ENCODE measurements at regions not wholly inside any gene's neighbourhood (a gene's known extent, or its start where the extent isn't known, plus 50 kb on each side); places are given as distances from the start of the nearest gene placed in this dataset.

DNA sequence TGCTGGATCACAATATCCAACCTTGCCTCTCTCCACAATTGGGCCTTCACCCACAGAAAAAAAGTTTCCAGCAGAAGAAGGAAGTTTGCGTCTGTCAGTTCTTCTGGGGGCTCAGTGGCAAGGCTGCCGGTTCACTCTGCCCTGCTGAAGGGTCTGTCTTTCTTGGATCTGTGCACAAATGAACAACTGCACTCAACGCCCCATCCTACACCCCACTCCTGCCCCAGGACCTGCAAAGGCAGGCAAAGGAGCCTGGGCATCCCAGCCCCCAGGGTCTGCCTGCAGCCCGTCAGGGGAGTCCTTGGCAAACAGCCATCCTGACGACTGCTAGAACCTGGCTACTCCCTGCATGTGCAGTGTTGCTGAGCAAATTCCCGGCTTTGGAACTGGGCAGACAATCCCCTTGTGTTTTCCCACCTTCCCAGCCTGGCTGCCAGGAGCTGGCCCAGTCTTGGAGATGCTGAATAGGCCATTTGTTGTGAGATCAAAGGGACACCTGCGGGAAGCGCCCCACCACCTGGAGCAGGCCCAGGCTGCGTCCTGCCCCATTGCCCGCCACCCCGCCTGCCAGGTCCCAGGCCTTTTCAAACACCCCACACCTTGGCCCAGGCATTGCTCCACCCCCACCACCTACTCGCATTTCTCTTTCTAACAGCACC is 311.9 kb downstream of the BCL11B start:
- no peak for DNase-seq (ENCODE audit: low read depth in 2 of 3, low spot score in 2 of 3)

DNA sequence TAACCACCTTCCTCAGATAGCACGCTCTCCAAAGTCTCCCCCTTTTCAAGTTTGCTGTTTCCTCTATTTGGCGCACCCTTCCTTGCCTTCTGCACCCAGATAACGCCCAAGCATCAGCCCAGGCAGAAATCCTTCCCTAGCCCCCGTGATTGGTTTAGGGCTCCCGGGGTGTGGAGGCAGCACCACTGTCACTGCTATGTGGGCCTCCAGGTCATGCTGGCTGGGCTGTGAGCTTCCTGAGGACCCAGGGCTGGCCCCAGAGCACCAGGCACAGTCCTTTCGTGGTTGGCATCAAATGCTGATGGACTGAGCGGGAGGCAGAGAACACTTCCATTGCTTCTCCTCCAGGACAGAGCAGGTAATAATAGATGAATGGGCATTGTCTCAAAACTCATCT is 311.4 kb downstream of the BCL11B start:
- no peak for DNase-seq (ENCODE audit: low read depth in 2 of 3, low spot score in 2 of 3)

DNA sequence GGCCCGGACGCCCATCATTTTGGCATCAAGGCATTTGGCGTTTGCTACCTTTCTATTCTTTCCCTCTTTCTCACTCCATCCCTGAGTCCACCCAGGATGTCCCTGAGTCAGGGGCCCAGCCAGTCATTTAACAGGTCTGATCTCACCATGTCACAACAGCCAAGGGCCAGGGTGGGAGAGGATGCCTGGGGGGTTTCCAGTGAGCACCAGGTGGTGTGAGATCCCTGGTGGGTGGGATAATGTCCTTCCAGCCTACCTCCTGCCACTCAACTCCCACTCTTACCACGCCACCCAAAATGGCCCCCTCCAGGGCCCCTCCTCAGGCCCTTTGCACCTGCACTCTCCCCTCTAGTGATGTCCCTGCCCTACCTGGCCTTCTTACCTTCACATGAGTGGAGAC is 310.8 kb downstream of the BCL11B start:
- DNase-seq (ENCODE audit: low read depth in 2 of 3, low spot score in 2 of 3), result no peak

DNA sequence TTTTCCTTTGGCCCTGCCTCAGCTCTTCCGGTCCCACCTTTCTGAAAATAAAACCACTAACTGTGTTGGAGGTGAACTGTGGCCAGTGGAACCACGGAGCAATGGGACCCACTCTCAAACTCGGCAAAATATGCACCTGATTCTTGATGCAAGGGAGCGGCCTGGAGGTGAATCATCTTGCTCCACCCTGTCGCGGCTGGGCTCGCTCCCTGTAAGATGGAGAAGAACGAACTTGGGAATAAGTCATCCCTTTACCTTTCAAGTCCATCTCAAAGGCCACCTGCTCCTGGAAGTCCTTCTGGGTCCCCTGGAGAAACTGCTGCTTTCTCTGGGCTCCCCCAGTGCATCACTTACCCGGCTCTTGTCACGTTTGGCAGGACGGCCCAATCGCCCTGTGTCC is 309.9 kb downstream of the BCL11B start:
- no peak for DNase-seq (ENCODE audit: low read depth in 2 of 3, low spot score in 2 of 3)

DNA sequence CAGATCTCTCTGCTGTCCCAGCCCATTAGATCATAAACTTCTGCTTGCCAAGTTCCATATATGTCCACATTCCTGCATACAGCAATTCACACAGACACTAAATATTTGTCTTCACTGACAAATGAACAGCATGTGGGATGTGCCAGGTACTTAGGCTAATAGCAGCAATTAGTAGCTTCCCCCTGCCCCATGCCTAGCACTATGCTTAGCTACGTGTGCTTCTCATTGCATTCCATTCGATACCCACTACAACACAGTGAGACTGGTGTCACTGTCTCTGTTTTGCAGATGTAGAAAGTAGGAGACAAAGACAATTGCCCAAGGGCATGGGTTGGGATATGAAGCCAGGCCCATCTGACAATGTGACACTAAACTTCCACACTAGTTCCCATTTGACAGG is 308.4 kb downstream of the BCL11B start:
- DNase-seq (ENCODE audit: low read depth in 2 of 3, low spot score in 2 of 3), result no peak

DNA sequence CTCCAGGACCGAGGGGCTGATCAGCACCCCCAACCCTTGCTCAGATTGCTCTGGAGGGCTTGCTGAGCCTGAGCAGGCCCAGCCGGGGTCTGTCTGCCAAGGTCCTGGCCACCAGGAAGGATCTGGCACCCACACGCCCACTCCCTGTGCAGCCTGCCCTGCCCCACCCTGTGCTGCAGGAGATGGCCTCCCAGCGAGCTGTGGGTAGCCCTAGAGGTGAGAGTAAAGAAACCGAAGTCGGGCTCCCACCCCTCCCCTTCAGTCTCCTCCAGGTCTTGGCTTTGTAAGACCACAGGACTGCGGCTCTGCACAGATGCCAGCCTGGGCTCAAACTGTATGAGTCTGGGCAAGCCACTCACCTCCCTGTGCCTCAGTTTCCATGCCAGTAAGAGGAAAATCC is 307.8 kb downstream of the BCL11B start:
- DNase-seq (ENCODE audit: low read depth in 2 of 3, low spot score in 2 of 3), result no peak

DNA sequence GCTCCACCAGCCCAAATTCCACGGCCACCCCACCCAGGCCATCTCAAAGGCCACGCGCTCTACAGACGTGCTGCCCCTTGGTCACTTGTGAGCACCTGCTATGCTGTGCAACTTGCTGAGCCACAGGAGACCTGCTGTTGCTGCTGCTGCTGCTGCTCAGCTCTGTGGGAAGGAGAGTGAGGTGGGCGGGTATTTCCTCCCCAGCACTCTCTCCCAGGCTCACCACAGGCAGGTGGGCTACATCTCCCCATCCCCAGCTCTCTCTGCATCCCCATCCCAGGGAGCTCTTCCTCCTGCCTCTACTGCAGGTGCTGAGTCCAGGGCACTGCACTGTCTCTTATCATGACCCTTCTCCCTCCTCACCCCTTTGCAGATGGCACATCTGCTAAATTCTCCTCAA is 306.9 kb downstream of the BCL11B start:
- DNase-seq (ENCODE audit: low read depth in 2 of 3, low spot score in 2 of 3), result no peak

DNA sequence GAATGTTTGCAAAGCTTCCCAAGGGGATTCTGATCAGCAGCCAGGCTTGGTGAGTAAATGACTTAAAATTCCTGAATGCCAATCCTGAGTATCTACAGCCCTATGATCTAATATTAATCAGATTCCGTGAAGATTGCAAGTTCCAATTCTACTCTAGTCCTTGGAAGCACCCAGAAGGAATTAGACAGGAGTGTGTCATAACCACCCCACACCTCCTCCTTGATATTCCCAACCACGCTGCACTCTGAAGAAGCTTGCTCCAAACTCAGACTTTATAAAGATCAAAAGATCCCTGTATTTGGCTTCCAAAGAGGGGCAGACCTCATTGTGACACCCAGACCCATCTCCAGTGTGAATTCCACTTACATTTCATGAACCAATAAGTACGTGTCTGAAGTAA is 306.0 kb downstream of the BCL11B start:
- no peak for DNase-seq (ENCODE audit: low read depth in 2 of 3, low spot score in 2 of 3)

DNA sequence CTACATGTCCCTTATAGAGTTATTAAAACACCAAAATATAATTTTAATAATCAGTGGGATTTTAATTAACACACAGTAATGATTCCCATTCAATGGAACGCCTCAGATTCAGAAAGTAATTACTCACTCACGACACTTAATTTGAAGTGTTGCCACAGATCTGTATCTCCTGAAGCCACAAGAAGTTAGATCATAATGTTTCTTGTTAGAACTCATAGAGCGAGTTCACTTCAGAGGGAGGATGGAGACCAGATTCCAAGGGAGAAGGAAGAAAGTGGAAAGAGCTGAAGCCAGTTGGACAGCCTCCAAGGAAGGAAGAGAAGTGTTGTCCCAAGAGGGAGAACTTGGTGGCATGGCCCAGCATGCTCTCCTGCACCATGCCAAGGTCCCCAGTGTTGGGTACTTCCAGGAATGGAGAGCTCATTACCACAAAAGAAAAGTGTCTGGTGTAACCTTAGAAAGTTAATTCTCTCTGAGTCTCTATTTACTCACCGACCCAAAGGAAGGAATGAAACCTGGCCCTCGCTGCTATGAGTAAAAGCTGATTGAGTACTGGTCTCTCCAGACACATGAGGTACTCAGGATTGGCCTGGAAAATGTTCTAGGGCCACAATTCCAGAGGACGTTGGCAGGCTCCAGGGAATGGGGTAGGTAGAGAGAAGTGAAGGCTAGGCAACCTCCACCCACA is 305.4 kb downstream of the BCL11B start:
- DNase-seq (ENCODE audit: low read depth in 2 of 3, low spot score in 2 of 3), result no peak

DNA sequence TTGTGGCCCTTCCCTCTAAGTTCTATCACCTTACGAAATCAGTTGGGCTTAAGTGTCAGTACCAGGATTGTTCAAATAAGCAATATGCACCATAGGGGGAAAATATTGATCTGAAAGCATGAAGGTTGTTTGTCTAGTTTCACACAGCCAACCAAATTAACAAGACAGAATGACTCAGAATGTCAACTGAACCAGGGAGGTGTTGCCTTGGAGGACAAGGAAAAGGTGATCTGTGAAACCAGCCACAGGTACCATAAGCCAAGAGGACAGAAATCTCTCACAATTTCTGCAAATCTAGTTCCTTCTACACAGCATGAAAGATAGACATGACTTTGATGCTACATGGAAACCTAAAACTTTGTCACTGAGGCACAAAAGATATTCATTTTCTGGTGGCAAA is 297.9 kb downstream of the BCL11B start:
- DNase-seq (ENCODE audit: low read depth in 2 of 3, low spot score in 2 of 3), result no peak

DNA sequence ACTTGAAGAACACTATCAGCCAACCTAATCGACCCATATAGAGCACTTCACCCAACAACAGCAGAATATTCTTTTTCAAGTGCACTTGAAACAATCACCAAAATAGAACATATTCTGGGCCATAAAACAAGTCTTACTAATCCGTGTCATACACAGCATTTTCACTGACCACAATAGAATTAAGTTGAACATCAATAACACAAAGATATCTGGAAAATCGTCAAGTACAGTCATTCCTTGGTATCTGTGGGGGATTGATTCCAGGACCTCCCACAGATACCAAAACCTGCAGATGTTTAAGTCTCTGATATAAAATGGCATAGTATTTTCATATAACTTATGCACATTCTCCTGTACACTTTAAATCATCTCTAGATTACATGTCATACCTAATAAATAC is 295.7 kb downstream of the BCL11B start:
- no peak for DNase-seq (ENCODE audit: low read depth in 2 of 3, low spot score in 2 of 3)

DNA sequence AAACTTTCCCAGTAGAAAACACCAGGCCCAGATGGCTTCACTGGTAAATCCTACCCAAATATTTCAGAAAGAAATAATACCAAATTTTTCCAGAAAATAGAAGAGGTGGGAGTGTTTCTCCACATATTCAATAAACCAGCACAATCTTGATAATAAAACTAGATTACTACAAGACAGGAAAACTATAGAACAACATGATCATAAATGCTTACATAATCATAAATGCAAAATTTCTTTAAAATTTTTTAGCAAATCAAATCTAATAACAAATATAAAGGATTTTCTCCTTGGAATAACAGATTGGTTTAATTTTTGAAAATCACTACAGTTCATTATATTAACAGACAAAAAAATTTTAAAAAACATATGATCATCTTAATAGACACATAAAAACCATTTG is 294.5 kb downstream of the BCL11B start:
- DNase-seq (ENCODE audit: low read depth in 2 of 3, low spot score in 2 of 3), result no peak

DNA sequence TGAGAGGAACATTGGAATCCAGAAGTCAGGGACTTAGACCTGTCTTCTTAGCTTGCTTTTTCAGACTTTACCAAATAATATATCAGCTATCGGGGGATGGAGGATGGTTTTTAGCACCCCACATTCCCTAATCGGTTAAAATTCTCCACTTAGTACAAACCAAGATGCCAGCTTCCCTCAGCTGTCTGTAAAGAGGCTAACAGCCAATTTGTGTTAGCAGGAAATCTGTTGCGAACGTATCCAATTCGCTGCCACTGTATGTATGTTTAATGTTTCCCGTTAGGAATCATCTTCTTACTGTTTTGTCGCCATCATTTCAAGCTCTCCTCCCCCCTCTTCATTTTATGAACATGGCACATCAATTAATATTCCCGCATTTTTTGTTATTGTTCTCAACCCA is 289.0 kb downstream of the BCL11B start:
- no peak for DNase-seq (ENCODE audit: low read depth in 2 of 3, low spot score in 2 of 3)

DNA sequence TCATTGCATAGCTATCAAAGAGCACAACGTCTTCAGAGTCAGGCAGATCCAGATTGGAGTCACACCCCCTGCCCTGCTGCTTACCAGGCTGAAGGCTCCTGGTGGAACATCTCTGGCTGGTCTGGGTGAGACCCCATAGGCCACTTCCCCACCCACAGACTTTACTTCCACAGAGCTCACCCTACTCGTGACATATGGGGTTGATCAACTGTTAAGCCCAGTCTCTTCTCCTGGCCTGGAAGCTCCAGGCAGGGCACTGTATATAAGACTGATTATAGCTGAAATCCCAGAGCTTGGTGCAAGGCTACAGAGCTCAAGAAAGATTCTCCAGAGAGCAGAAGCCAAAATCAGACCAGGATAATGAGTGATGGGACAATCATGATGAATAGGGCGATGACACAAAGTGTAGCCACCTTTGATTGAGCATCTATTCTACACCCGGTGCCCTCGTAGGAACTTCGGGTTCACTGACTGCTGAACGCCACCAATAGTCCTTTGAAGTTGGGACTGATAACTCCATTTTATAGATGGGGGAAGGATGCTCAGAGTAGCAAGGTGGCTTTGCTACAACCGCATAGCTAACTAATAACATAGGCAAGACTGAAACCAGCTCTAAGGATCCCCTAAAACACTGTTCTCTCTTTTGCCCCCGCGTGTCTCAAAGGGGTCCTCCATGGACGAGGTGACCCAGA is 287.8 kb downstream of the BCL11B start:
- no peak for DNase-seq (ENCODE audit: low read depth in 2 of 3, low spot score in 2 of 3)

DNA sequence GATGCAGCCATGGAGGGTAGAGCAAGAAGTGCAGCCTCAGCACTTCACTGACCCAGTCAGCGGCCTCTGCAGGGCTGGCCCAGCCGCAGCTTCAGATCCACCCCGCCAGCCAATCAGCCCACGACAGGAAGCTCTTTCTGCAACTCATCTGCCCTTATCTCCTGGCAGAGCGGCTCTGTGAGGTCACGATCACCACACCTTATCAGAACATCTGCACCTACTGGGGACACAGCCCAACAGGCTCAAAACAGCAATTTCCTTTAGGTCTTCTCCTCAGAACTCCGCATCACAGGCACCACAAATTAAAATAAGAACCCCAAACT is 287.3 kb downstream of the BCL11B start:
- peak in 2 of 3 donors; percentile 3 to 38 for DNase-seq (ENCODE audit: low read depth in 2 of 3, low spot score in 2 of 3)

DNA sequence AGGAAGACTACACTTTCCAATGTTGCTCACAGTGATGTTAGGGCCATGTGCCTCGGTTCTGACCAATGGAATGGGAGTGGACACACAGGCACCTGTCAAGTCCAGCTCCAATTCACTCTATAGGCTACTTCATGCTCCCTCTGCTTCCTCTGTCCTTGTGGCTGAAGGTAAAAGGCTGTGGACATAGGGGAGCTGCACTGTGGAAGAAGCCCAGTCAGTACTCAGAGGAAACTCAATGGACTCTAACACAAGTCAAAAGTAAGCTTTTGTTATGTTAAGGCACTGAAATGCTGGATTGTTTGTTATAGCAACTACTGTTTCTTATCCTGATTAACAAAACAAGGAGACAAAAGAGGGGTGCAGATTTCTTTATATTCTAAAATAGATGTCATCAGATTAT is 278.2 kb downstream of the BCL11B start:
- no peak for DNase-seq (ENCODE audit: low read depth in 2 of 3, low spot score in 2 of 3)

DNA sequence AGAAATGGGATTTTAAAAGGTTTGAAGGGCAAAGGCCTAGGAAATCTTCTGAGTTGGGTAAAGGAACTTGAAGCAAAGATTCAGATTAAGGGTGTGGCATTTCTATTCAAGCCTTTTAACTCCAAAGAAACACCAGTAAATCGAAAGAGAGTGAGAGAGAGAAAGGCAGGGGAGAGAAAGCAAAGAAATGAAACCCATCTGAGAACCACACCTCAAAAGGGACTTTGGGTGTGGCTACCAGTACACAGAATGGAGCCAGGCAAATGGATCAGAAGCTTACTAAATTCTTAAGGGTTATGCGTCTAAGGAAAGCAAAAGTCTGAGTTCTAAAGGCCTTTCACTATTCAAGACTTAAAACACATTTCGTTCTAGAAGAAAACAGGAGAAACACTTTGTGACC is 277.4 kb downstream of the BCL11B start:
- no peak for DNase-seq (ENCODE audit: low read depth in 2 of 3, low spot score in 2 of 3)

DNA sequence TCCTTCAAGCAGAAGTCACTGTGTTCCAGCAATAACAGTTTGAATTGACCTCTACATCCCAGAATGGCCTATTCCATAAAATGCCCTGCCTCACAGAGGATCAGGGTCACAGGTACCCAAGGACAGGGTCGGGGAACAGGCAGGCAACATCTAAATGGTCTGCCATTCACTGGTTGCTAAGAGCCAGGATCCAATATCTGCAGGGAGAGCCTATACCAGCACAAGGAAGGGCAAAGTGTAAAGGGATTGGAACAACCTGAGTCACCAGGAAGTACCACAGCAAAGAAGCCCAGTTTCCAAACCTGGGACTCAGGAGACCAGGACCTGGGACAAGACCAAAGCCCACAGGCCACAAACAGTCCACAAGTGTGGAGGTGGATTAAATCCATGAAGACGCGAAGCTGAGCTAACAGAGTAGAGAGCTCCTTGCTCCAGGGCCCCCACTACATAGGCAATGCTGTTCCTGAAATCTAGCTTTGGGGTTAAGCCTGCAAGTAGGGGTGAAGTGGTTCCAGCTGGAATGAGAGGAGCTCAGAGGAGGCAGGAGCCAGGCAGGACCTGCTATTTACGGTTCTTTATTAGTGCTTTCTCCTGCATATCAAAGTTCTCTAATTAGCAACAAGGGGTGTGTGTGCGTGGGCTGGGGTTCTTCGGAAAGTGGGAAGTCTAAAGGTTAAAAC is 274.3 kb downstream of the BCL11B start:
- DNase-seq (ENCODE audit: low read depth in 2 of 3, low spot score in 2 of 3), result no peak

DNA sequence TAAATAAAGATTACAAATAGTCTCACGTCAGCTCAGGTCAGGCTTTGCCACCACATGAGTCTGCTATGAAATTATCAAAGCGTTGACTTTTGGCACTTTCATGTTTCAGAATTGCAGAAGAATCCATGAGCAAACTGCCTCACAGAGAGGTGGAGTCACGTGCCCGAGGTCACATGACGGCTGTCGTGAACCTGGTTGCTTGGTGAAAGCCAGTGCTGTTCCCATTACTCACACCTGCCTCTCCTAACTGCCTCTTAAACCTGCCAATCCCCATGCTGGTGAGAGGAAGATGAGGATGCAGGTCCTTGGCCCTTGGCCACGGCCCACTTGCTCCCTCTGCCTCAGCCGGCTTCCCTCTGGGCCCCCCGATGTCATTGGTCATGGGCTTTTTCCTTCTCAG is 272.7 kb downstream of the BCL11B start:
- no peak for DNase-seq (ENCODE audit: low read depth in 2 of 3, low spot score in 2 of 3)

DNA sequence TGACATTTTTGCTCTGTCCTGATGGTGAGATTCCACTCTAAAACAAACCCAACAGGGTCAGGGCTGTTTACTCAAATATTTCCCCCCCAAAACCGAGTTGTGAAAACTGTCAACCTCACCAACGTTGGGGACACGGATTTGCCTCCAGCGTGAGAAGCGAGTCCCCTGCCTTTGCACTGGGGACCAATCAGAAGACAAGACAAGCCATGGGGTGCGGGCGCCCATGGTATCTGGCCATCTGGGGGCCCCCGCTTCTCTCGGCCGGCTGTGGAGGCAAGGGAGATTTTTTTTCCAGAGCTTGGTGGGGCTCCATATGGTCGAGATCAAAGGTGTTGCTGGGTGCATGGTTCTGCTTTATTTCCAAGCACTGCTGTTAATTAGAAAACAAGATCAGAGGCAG is 272.1 kb downstream of the BCL11B start:
- no peak for DNase-seq (ENCODE audit: low read depth in 2 of 3, low spot score in 2 of 3)

DNA sequence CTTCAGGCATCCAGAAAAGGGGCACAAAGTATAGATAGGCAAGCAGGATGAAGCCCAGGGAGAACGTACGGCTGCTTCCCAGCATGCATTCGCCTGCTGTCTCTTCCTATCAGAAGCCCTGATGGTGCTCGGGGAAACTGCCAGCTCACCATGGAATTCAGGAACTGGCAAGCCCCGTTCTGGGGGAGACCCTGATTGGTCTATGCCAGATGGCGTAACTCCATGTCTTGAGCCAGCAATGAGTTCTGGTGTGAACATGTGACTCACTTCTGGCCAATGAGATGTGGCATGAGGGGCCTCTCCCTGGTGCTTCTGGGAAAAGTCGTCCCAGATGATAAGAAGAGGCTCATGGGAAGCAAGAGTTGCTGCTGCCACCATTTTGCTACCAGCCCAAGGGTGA is 270.8 kb downstream of the BCL11B start:
- no peak for DNase-seq (ENCODE audit: low read depth in 2 of 3, low spot score in 2 of 3)

DNA sequence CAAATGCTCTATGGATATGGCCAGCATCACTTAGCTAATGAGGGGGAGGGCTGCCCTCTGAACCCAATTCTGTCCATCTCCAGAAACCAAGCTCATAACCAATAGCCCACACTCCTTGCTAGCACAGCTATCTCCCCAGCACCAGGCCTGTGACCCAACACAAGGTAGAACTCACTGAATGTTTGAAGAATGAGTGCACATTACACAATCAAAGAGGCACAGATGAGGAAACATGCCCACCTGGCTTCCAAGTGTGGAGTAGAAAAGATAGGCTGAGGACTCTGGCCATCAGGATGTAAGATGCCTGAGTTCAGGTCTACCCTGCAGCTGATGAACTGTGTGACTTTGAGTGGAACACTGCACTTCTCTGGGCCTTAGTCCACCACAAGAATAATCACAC is 268.4 kb downstream of the BCL11B start:
- DNase-seq (ENCODE audit: low read depth in 2 of 3, low spot score in 2 of 3), result no peak

Data from hematopoietic multipotent progenitor cell (in vitro differentiated cells).